Stimulated activated CD8-positive, alpha-beta memory T cell treated with anti-CD3 and anti-CD28 coated beads, Interleukin-2, amount 100 ng/mL, for 48 hours (primary cell): ENCODE measurements at regions not wholly inside any gene's neighbourhood (a gene's known extent, or its start where the extent isn't known, plus 50 kb on each side); places are given as distances from the start of the nearest gene placed in this dataset.

Experiments
- DNase-seq, 2 donors: peaks; one replicate each; pipeline ENCODE4 v3.0.0-alpha.2; 2020; ENCODE audit warnings: low read depth in 2 of 2

DNA sequence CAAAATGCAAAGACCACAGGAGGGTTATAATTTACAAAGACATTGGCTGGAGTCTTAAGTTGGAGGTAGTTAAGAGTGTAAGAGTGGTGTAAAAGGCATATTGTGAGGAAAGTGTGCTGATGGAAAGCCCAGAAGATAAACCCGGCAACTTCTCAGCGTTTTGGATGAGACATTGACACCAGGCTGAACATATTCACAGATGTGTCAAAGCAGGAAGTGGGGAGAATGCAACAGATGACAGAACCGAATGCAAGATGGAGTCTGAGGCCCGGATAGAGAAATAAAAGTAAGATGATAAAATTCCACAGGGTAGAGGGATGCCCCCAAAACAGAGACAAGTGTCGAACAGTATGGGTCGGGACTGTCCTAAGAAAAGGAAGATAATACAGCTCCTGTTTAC lies 230.4 kb upstream of the TMEM72 start:
- DNase-seq = no peak

DNA sequence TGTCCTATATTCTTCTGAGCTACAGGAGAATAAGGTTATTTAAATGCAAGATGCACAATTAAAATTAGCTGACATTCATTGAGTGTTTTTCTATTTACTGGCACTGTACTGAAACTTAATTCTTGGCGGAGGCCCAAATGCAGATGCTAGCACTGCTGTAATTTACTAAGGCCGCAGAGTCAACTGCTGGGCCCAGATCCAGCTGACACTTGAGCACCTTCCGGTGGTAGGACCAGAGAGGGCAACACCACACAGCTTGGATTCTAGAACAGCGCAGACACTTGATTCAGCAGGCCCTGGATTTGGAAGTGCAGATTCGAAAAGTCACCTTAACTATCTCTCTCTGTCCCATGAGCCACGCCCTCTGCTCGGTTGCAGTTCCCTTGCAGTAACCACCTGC lies 228.6 kb upstream of the TMEM72 start:
- DNase-seq = no peak

DNA sequence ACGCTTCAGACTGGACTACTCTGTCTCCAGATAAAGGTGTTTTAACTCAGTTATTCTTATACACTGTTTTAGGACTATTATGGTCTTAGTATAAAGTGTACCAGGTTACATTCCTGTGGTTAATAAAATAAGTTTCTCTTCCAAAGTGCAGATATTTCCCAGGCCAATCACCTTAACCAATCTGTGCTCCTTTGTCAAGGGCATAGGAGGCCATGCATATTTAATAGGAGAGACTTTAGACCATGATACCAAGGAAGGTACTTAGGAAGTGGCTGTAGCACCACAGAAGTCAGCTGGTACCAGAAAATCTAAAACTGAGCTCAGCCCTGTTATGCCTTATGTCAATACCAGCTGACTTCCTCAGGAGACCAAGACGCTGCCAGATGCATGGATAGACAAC lies 226.5 kb upstream of the TMEM72 start:
- no peak for DNase-seq

DNA sequence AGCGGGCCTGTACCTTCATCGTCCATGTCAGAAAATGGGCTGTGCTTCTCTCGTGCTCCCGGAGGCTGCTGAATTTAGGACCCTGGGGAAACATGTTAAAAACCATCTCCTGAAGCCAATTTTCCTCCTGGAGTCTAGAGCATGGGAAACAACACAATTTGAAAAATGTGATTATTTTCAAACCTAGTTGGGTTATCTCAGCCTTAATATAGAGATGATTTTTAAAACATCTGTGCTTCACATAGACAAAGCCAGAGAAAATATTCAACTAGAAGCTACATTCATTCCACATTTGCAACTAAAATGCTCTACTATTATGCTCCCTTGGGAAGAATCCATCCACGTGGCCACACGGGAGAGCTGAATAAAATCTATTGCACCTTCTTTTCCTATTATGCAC lies 225.9 kb upstream of the TMEM72 start:
- DNase-seq = no peak

DNA sequence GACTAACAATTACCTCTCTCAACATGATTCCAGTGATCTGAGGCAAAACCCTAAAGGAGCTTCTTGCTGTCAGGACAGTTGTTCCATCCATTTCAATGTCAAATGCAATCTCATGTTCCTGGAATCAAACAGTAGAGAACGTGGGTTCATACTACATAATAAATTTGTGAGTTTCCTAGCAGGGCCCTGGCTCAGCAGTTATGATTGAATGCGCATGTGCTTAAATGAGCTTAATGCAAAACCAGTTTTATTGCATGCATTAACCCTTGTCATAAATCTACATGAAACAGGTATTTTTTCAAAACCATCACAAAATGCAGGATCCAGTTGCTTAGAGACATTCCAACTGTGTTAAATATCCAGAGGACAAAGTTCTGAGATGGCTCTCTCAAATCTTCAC lies 225.4 kb upstream of the TMEM72 start:
- DNase-seq = no peak

DNA sequence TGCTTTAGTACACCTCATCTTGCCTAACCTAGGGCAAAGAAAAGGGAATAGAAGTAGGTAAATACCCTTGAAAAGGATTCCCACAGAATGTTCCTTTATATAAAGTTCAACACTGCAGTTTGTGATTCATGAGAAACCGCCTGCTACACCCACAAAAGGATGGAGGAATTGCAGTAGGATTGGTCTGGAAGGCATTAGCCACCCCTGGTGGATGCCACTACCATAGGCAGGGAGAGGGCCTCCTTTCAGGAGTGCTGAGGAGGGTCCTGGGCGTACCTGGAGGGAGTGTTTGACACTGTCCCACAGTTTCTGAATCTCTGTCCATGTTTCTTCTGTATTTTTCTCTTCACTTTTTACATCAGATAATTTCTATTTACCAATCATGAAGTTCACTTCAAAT lies 221.8 kb upstream of the TMEM72 start:
- no peak for DNase-seq

DNA sequence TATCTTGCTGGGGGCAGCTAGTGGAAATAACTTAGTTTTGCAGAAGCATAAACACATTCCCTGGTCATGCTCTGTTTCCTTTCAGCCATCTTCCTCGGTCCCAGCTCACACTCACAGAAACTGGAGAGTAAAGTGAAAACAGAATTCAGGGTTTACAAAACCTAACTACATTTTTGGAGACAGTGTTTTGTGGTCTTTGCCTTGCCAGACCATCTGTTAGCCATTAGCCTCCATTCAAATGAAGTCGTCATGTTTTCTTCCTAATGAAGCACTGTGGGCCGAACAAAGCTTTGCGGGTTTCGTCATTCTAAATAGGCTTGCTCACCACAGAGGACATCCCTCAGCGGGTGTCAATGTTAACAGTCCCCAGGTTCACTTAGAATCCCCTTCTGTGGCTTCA lies 214.6 kb upstream of the TMEM72 start:
- DNase-seq = no peak

DNA sequence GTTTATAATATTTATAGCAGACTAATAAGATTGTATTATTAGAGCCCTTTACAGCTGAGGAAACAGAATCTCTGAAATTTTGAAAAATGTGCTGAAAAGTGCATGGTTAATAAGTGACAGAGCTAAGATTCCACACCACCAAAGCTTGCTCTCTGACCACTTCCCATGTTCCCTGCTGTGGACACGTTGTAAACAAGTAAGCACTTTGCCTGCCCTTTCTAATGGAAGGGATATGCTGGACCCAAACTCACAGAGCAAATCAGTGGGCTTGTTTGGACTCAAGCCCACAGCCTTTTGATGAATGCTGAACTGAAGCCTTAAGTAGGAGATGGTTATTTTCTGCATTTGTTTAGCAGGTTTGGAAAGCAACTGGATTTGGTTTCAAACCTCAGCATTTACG lies 214.0 kb upstream of the TMEM72 start:
- DNase-seq = no peak

DNA sequence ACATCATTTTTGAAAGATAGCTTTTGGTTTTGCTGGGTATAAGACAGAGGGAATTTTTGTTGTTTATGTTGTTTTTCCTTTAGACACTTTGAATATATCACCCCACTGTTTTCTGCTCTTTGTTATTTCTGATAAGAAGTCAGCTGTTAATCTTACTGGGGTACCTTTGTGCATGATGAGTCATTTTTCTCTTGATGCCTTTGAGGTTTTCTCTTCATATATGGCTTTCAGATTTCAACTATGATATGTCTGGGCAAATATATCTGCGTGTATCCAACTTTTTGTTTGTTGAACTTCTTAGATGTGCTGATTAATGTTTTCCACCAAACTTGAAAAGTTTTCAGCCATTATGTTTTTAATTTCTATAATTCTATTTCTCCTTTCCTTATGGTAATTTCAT lies 208.6 kb upstream of the TMEM72 start:
- no peak for DNase-seq

DNA sequence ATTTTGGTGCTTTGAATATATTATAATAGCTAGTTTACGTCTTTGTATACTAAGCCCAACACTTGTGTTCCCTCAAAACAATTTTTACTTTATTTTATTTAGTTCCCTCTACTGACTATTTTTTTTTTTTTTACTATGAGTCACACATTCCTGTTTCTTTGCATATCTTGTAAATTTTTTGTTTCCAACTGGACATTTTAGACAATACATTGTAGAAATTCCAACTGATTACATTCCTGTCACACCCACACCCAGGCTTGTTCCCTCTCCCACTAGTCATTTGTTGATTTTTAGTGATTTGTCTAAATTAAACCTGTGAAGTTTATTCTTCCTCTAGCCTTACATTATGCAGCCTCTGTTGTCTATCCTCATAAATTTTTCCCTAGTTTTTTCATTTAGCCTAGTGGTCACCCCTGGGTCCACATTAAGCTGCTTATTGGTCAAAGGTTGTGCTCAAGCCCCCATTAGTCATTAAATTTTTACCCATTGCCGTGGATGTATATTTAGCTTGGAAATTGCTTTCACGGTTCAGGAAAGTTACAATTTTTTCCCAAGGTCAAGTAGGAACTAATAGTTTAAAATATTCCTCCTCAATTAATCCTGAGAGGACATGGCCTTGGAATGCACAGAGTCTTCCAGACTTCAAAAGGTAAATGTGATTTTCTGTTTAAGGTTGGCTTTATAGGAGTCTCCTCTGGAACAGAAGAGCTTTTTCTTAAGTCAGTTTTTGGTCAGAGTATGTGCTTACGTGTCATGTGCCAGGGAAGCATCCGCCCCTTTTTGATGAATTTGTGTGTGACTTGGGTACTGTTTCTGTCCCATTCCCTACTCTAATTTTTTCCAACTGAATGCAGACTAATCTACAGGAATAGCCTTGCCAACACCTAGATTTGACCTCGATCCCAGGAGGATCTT lies 207.6 kb upstream of the TMEM72 start:
- DNase-seq = no peak

DNA sequence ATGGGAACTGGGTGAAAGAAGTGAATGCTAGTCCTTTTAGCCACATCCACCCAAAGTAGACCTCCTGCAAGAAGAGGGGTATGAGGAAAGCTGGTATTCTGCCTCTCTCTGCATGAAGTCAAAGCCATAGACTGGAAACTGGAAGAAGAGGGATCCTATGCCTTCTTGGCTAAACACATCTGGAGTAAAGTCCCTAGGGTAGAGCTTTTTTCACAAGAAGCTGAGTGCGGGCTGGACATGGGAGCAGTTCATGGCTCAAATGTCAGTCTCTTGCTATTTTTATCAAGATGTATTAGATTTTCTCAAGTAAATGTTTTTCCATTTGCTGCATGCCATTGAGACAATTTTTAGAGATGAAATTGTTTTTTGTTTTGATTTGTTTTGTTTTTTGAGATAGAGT lies 206.5 kb upstream of the TMEM72 start:
- no peak for DNase-seq

DNA sequence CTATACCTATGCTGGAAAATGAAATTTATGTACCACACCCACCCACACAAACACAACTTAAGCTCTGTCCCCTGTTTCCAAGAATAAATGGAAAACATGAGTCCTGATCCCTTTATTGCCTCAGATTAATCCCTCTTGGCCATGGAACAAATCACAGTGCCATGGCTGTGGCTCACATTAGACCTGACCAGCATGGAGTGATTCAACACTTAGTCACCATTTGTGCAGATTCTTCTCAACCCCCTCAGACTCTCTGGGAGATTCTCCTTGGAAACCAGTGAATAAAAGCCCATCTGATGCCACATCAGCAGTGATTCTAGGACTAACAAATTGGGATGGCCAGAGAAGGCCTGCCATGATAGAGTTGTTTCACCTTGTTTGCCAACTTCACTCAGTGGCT lies 204.4 kb upstream of the TMEM72 start:
- no peak for DNase-seq

DNA sequence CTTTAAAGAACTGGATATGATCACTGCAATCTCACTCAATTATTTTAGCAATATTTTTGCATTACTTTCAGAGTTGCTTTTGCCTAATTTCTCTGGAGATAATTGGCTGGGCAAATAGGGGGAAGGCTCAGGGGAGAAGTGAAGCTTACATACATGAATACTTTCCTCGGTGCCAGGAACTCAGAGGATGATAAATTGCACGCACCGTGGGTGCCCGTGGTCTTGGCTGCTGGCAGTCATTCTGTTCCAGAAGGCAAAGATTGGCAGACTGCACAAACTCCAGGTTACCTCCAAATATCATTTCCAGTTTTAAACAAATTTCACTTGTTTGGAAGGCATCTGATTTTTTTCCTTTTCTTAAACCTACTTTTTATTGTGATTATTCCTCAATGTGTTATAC lies 197.8 kb upstream of the TMEM72 start:
- DNase-seq = no peak

DNA sequence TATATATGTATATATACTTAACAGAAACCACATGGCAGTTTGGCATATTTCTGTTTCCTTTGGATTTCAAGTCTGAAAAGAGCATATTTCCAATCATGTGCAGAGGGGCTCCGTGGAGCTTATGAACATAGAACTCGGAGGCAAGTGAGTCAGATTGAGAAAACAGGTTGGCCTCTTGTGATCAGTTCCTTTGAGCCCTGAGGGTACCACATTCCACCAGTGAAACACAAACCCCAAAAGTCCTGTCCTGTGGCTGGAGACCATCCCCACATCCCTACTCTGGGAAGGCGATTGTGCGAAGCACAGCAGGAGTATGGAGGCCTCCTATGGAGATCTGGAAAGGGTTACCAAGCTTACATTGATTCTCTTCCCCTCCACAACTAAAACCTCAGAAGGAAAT lies 196.7 kb upstream of the TMEM72 start:
- no peak for DNase-seq

DNA sequence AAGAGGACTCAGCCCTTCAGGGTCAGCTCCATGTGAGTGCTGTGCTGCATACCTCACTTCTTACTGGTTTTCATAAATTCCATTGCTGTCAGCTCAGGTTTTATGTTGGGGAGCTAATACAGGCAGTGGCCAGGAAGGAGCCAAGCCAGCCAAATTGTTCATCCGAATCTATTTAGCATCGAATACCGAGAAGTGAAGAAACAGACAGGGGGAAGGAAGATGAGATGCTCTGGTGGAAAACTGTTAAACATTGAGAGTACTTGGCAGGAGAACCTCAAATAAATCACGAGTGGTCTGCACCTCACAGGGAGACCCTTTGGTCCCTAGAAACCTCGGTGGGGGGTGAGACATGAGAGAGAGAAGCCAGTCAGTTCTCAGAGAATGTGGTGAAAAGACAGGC lies 196.0 kb upstream of the TMEM72 start:
- no peak for DNase-seq

DNA sequence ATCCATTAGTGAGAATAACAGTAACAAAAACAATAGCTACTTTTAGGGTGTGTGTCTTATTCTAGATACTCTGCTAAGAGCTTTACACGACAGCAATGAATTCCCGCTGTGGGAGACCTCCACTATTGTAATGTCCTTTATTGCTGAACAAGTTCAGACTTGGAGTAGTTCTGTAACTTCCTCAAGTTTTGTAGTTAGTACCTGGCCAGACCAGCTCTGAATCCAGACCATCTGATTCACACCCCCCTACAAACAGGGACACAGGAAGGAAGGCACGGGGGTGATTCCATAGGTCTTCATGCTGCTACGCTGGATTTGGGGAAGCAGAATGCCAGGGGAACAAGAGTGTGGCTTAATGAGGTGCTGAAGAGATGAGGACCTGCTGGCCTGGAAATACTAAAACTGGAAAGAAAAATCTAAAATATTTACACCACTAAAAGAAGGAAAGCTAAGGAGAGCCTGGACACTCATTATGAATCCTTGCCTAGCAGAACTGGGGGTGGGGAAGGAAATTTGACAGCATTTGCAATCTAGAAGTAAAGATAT lies 194.6 kb upstream of the TMEM72 start:
- no peak for DNase-seq

DNA sequence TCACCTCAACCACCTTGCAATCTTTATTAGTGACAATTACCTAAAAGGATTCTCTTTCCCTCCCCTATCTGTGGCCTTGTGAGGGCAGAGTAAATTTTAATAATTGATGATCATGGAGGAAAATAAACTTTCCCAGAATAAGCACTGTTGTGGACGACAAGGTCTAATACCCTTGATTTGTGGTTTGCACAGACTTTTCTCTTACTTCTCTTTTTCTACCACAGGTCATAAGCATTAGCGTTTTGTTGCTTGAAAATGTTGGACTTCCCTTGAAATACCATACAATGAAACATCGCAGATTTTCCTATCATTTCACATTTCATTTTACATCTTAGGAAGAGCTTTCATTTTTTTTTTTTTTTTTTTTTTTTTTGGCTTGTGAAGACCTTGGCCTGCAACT lies 188.1 kb upstream of the TMEM72 start:
- no peak for DNase-seq

DNA sequence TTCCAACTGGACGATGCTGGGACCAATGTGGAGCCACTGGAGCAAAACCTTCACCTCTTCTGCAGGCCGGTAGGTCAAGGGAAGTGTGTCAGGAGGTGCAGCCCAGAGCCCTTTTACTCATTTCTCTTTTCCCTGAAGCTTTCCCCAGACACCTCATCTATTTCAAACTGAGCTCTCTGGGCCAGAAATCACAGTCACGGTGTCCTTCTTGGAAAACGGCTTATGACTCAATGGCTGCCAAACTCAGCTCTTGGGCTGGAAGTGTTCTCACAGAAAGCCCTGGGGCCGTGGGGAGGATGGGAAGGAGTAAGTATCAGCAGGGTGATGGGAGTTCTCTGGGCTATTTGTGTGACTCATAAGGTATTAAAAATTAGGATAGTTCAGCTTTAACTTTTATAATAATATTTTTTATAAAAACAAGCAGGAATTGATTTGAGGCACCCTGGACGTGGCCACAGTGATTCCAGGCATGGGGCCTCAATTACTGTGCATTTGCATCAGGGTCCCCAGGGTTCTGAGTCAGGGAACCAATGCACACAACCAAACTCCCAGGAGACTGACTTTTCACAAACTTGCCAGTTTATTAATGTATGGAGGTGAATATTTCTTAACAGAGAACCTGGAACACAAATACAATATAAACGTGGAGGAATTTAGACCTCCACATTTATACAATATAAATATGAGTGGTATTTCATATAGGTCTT lies 187.4 kb upstream of the TMEM72 start:
- no peak for DNase-seq

DNA sequence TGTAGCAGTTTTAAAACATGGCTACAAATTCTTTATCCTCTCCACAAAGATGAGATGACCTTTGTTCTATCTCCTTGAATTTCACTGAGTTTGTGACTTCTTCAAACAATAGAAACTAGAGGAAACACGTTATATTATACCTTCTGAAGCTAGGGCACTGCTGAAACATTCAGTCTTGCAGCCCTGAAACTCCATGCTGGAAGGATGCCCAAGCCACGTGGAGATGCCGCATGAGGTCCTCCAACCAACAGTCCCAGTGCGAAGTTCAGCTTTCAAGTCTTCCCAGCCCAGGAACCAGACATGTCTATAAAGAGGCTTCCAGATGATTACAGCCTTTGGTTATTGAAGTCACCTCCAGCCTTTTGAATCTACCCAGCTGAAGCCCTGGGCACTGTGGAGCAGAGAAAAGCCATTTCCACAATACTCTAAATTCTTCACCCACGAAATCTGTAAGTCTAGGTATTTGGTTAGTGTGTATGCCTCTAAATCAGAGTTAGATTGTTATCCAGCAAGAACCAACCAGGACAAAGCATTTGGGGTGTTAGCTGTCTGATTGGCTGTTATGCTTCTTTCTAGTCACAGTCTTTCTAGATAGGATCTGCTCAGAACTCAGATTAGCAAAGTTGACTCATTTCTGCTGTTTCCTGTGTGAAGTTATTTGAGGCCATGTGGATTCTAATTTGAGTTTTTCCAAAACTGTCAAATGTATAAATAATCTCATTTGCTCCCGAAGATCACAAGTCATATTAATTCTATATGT lies 186.5 kb upstream of the TMEM72 start:
- no peak for DNase-seq

DNA sequence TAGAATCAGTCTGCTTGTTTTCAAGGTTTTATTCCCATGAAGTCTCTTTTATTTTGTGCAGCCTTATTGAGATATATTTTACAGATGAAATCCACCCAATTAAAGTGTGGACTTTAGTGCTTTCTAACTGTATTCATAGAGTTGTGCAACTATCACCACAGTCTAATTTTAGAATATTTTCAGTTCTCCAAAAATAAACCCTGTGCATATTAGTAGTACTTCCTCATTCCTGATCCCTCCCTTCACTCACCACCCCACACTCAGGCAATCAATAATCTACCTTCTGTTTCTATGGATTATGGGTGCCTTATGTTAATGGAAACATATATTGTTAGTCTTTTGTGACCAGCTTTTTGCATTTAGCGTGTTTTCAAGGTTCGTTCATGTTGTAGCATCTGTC lies 185.7 kb upstream of the TMEM72 start:
- DNase-seq = no peak

DNA sequence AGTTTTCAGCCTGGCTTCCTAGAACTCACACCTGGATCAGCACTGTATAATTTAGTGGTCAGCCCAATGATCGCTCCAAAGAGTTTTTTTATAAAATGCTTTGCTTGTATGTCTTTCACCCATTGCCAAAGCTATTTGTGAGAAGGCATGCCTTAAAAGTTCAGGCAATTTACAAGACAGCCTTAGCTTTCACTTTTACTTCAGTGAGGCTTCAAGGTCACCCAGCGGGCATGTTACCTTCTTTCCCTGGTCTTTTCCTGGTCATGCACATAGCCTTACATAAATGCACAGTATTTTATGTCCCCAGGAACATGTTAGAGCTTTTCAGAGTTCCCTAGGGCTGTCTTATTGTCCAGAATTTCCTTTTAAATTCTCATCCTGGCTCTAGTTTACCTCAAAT lies 179.9 kb upstream of the TMEM72 start:
- DNase-seq = no peak
